ENCODE measurements at regions not wholly inside any gene's neighbourhood (a gene's known extent, or its start where the extent isn't known, plus 50 kb on each side); places are given as distances from the start of the nearest gene placed in this dataset.

- peak; percentile 97 for TF ChIP-seq CTCF (IDR thresholded peaks at IDR 0.05; ENCODE audit: low read length)
- no peak for TF ChIP-seq EZH2 (IDR thresholded peaks at IDR 0.05; ENCODE audit: borderline replicate concordance, low read length)
Observed at GRCh38 chr2:64831134-64831976, 157.8 kb upstream of the SLC1A4 start.

Measured in OCI-LY1 (cell line).